H9 (cell line): ENCODE measurements at regions not wholly inside any gene's neighbourhood (a gene's known extent, or its start where the extent isn't known, plus 50 kb on each side); places are given as distances from the start of the nearest gene placed in this dataset.

Experiments
- DNase-seq: peaks from one replicate; pipeline ENCODE4 v3.0.0-alpha.2; 2017
- H2AFZ ChIP-seq: one replicate; pipeline ENCODE4 v1.6.1; 2013; ENCODE audit warnings: mild to moderate bottlenecking, low read length, control low read depth, moderate library complexity
- H2AK5ac ChIP-seq: 2 replicates; pipeline ENCODE4 v1.6.1; 2013; ENCODE audit warnings: low read length, control low read depth, mixed read lengths; ENCODE audit not compliant: insufficient read length
- H2BK120ac ChIP-seq: one replicate; pipeline ENCODE4 v1.6.1; 2013; ENCODE audit warnings: low read depth, mild to moderate bottlenecking, low read length, control low read depth, inconsistent platforms; ENCODE audit not compliant: poor library complexity, severe bottlenecking
- H2BK12ac ChIP-seq: 2 replicates; pipeline ENCODE4 v1.6.1; 2013; ENCODE audit warnings: low read length, control low read depth, mixed read lengths, low read depth; ENCODE audit not compliant: insufficient read length
- H2BK15ac ChIP-seq: 2 replicates; pipeline ENCODE4 v1.6.1; 2013; ENCODE audit warnings: low read depth, low read length, control low read depth
- H2BK20ac ChIP-seq: one replicate; pipeline ENCODE4 v1.6.1; 2013; ENCODE audit warnings: low read depth, mild to moderate bottlenecking, low read length, control low read depth, inconsistent platforms; ENCODE audit not compliant: poor library complexity, severe bottlenecking
- H2BK5ac ChIP-seq: 2 replicates; pipeline ENCODE4 v1.6.1; 2013; ENCODE audit warnings: low read length, control low read depth, mixed read lengths; ENCODE audit not compliant: insufficient read length
- H3K14ac ChIP-seq: 2 replicates; pipeline ENCODE4 v1.6.1; 2013; ENCODE audit warnings: low read length, control low read depth; ENCODE audit not compliant: insufficient read depth
- H3K18ac ChIP-seq: 2 replicates; pipeline ENCODE4 v1.6.1; 2013; ENCODE audit warnings: low read depth, mild to moderate bottlenecking, mixed read lengths, low read length, control low read depth; ENCODE audit not compliant: insufficient read length
- H3K23ac ChIP-seq: 2 replicates; pipeline ENCODE4 v1.6.1; 2013; ENCODE audit warnings: low read length, control low read depth, mixed read lengths, low read depth; ENCODE audit not compliant: insufficient read length
- H3K23me2 ChIP-seq: 2 replicates; pipeline ENCODE4 v1.6.1; 2013; ENCODE audit warnings: low read depth, mild to moderate bottlenecking, mixed read lengths, low read length, control low read depth; ENCODE audit not compliant: insufficient read length, poor library complexity, severe bottlenecking
- H3K27ac ChIP-seq: 2 replicates; pipeline ENCODE4 v1.5.1; 2013; ENCODE audit warnings: low read length, control low read depth, mixed read lengths, low read depth; ENCODE audit not compliant: insufficient read length
- H3K27me3 ChIP-seq: 2 replicates; pipeline ENCODE4 v1.6.1; 2013; ENCODE audit warnings: low read length, control low read depth, inconsistent platforms; ENCODE audit not compliant: insufficient read depth
- H3K4ac ChIP-seq: 2 replicates; pipeline ENCODE4 v1.6.1; 2013; ENCODE audit warnings: low read depth, mild to moderate bottlenecking, control low read depth, inconsistent platforms, low read length, moderate library complexity
- H3K4me1 ChIP-seq: 2 replicates; pipeline ENCODE4 v1.6.1; 2013; ENCODE audit warnings: low read length, control low read depth, inconsistent platforms; ENCODE audit not compliant: insufficient read depth
- H3K4me2 ChIP-seq: 2 replicates; pipeline ENCODE4 v1.6.1; 2013; ENCODE audit warnings: low read length, control low read depth, mixed read lengths; ENCODE audit not compliant: insufficient read length, insufficient read depth
- H3K56ac ChIP-seq: 2 replicates; pipeline ENCODE4 v1.6.1; 2013; ENCODE audit warnings: low read depth, mild to moderate bottlenecking, mixed read lengths, low read length, control low read depth; ENCODE audit not compliant: insufficient read length
- H3K79me1 ChIP-seq: 2 replicates; pipeline ENCODE4 v1.6.1; 2013; ENCODE audit warnings: low read depth, mild to moderate bottlenecking, moderate library complexity, low read length, control low read depth, inconsistent platforms; ENCODE audit not compliant: insufficient read depth, poor library complexity, severe bottlenecking
- H3K79me2 ChIP-seq: 2 replicates; pipeline ENCODE4 v1.6.1; 2013; ENCODE audit warnings: low read length, control low read depth, inconsistent platforms; ENCODE audit not compliant: insufficient read depth
- H3K9ac ChIP-seq: 2 replicates; pipeline ENCODE4 v1.6.1; 2013; ENCODE audit warnings: low read length, control low read depth, mixed read lengths; ENCODE audit not compliant: insufficient read length; ENCODE audit errors: extremely low read depth
- H3K9me3 ChIP-seq: one replicate; pipeline ENCODE4 v1.6.1; 2013; ENCODE audit warnings: low read depth, low read length, inconsistent platforms; ENCODE audit not compliant: control insufficient read depth
- H3T11ph ChIP-seq: one replicate; pipeline ENCODE4 v1.6.1; 2013; ENCODE audit warnings: mild to moderate bottlenecking, low read length, control low read depth, inconsistent platforms
- H4K20me1 ChIP-seq: one replicate; pipeline ENCODE4 v1.6.1; 2013; ENCODE audit not compliant: control insufficient read depth, insufficient read length, insufficient read depth
- H4K5ac ChIP-seq: 2 replicates; pipeline ENCODE4 v1.6.1; 2013; ENCODE audit warnings: low read depth, mild to moderate bottlenecking, mixed read lengths, low read length, control low read depth; ENCODE audit not compliant: insufficient read length
- H4K8ac ChIP-seq: replicated peaks from 2 replicates; pipeline ENCODE4 v1.6.1; 2013; ENCODE audit warnings: low read length, control low read depth, mixed read lengths, low read depth; ENCODE audit not compliant: insufficient read length
- H4K91ac ChIP-seq: 2 replicates; pipeline ENCODE4 v1.6.1; 2013; ENCODE audit warnings: low read depth, mild to moderate bottlenecking, moderate library complexity, mixed read lengths, low read length, control low read depth; ENCODE audit not compliant: insufficient read length
- H3K27ac Mint-ChIP-seq, 3 experiments: 2 replicates in 2 of 3; 3 replicates in 1 of 3; pipeline ENCODE4 v1.8.0; 2020 to 2021; ENCODE audit warnings: mixed read lengths in 3 of 3, mild to moderate bottlenecking in 1 of 3, moderate library complexity in 1 of 3
- H3K27me3 Mint-ChIP-seq: 2 replicates; pipeline ENCODE4 v1.8.0; 2021; ENCODE audit warnings: low read depth, mild to moderate bottlenecking, moderate library complexity, mixed read lengths
- H3K36me3 Mint-ChIP-seq, 3 experiments: 2 replicates in 2 of 3; 3 replicates in 1 of 3; pipeline ENCODE4 v1.8.0; 2020 to 2021; ENCODE audit warnings: low read depth in 3 of 3, mixed read lengths in 3 of 3; ENCODE audit not compliant: insufficient read depth in 1 of 3
- H3K4me1 Mint-ChIP-seq, 2 experiments: 2 replicates each; pipeline ENCODE4 v1.8.0; 2020; ENCODE audit warnings: mixed read lengths in 2 of 2
- H3K4me3 Mint-ChIP-seq, 2 experiments: 2 replicates in 1 of 2; 3 replicates in 1 of 2; pipeline ENCODE4 v1.8.0; 2020 to 2021; ENCODE audit warnings: mild to moderate bottlenecking in 2 of 2, mixed read lengths in 2 of 2, moderate library complexity in 1 of 2
- H3K9me3 Mint-ChIP-seq, 2 experiments: 2 replicates in 1 of 2; 3 replicates in 1 of 2; pipeline ENCODE4 v1.8.0; 2020; ENCODE audit warnings: mild to moderate bottlenecking in 2 of 2, mixed read lengths in 2 of 2, moderate library complexity in 1 of 2
- WGBS: extraction: QIAGEN DNeasy Blood & Tissue Kit; methylation state at CpG from one replicate; pipeline ENCODE4 v1.1.7; 2013; ENCODE audit warnings: missing lambda C conversion rate, low lambda C conversion rate, mixed read lengths; ENCODE audit not compliant: insufficient read length; ENCODE audit errors: extremely low coverage; 5-methylcytosine and 5-hydroxymethylcytosine counted together
- TF ChIP-seq, protein P1 (sequence below): fragments of 200-600 bp; sonication (generic); conservative IDR thresholded peaks from 3 replicates; pipeline ENCODE4 v1.8.0; 2021; ENCODE audit warnings: antibody characterized with exemption, mild to moderate bottlenecking

DNA sequence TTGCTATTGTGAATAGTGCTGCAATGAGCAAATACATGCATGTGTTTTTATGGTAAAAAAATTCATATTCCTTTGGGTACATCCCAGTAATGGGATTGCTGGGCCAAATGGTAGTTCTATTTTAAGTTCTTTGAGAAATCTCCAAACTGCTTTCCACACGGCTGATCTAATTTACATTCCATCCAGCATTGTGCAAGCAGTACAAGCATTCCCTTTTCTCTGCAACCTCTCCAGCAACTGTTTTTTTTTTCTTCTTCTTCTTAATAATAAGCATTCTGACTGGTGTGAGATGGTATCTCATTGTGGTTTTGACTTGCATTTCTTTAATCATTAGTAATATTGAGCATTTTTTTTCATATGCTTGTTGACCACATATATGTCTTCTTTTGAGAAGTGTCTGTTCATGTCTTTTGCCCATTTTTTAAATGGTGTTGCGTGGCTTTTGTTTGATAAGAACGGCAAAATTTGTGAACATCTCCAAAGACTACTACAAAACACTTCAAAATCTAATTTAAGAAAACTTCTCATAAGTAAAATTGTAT is 136.1 kb upstream of the MYO3A start:
- H3K4me1 Mint-ChIP-seq = peaks cover 0 to 5% of the 10 kb centered on the region in 2 experiments; a peak in 1 of 4 replicates
- H4K20me1 ChIP-seq = no peaks in the 10 kb centered on the region
- no peak overlapping the region for H2AK5ac ChIP-seq
- no peak overlapping the region for H2BK15ac ChIP-seq
- H2BK120ac ChIP-seq = no peak overlapping the region
- no peak overlapping the region for H3K56ac ChIP-seq
- H3K27ac Mint-ChIP-seq = no peak overlapping the region
- H3K4me2 ChIP-seq = no peak overlapping the region
- TF ChIP-seq, protein P1, sequence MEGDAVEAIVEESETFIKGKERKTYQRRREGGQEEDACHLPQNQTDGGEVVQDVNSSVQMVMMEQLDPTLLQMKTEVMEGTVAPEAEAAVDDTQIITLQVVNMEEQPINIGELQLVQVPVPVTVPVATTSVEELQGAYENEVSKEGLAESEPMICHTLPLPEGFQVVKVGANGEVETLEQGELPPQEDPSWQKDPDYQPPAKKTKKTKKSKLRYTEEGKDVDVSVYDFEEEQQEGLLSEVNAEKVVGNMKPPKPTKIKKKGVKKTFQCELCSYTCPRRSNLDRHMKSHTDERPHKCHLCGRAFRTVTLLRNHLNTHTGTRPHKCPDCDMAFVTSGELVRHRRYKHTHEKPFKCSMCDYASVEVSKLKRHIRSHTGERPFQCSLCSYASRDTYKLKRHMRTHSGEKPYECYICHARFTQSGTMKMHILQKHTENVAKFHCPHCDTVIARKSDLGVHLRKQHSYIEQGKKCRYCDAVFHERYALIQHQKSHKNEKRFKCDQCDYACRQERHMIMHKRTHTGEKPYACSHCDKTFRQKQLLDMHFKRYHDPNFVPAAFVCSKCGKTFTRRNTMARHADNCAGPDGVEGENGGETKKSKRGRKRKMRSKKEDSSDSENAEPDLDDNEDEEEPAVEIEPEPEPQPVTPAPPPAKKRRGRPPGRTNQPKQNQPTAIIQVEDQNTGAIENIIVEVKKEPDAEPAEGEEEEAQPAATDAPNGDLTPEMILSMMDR = no peak
- no peak overlapping the region for H4K8ac ChIP-seq
- H3K27me3 Mint-ChIP-seq = no peaks in the 10 kb centered on the region
- no peak overlapping the region for H3K27ac ChIP-seq
- no peak overlapping the region for H3K23ac ChIP-seq
- H3K79me1 ChIP-seq = no peaks in the 10 kb centered on the region
- DNase-seq = no peak
- H3K9me3 Mint-ChIP-seq = peaks cover 3% of the 10 kb centered on the region in 2 experiments; a peak in 3 of 5 replicates
- no peak overlapping the region for H3K14ac ChIP-seq
- H3K9ac ChIP-seq = no peak overlapping the region
- no peaks in the 10 kb centered on the region for H3K23me2 ChIP-seq
- H2BK12ac ChIP-seq = no peak overlapping the region
- H2BK5ac ChIP-seq = no peak overlapping the region
- H4K5ac ChIP-seq = no peak overlapping the region
- no peak overlapping the region for H3K4me3 Mint-ChIP-seq
- no CpG with 5 or more reads among the region's 3 CpGs for WGBS
- no peaks in the 10 kb centered on the region for H3K27me3 ChIP-seq
- H2AFZ ChIP-seq = no peak overlapping the region
- no peak overlapping the region for H2BK20ac ChIP-seq
- no peak overlapping the region for H4K91ac ChIP-seq
- H3K4ac ChIP-seq = no peak overlapping the region
- no peak overlapping the region for H3K18ac ChIP-seq
- no peaks in the 10 kb centered on the region for H3K36me3 Mint-ChIP-seq
- no peaks in the 10 kb centered on the region for H3K79me2 ChIP-seq
- no peak overlapping the region for H3T11ph ChIP-seq
- H3K9me3 ChIP-seq = no peaks in the 10 kb centered on the region
- no peaks in the 10 kb centered on the region for H3K4me1 ChIP-seq
